K562 (cell line): ENCODE measurements at regions not wholly inside any gene's neighbourhood (a gene's known extent, or its start where the extent isn't known, plus 50 kb on each side); places are given as distances from the start of the nearest gene placed in this dataset.
A peak's percentile ranks its signal among the peaks of the same experiment; 100 is the strongest.

Experiments
- ATAC-seq: fragments of 200-7000 bp; cut with Tn5 transposase; 3 replicates; pipeline ENCODE4 v1.9.1; 2020; ENCODE audit warnings: moderate library complexity
- BruUV-seq: library from RNA; stranded (reverse); fragments of 400-500 nt; replicated peaks from 2 replicates; lab custom pipeline; 2021; lab: Mats Ljungman, UMichigan
- CTCF ChIA-PET: fragments of 300-600 bp; formaldehyde crosslinking; extraction: SDS; loops from one replicate; lab custom pipeline; 2021; ENCODE audit warnings: low intra/inter-chr PET ratio; lab: Yijun Ruan, JAX
- POLR2A ChIA-PET: fragments of 300-600, 350-650 bp; sonication (Branson Sonifier 250); formaldehyde crosslinking; extraction: SDS; loops from one replicate; lab custom pipeline; 2021; ENCODE audit warnings: antibody characterized with exemption, inconsistent platforms; lab: Yijun Ruan, JAX
- DNase-seq, 4 experiments: peaks; one replicate each; pipeline versions ENCODE4 v3.0.0 to v3.0.0-alpha.2; 2011 to 2018; ENCODE audit warnings: low spot score in 3 of 4, mixed read lengths in 3 of 4; ENCODE audit errors: extremely low read depth in 1 of 4
- FAIRE-seq: peaks from 2 replicates; lab custom pipeline; 2011; peaks lifted over from hg19 to GRCh38; lab: Jason Lieb, UNC
- H2AFZ ChIP-seq: 2 replicates; pipeline ENCODE4 v1.6.0; 2011; ENCODE audit warnings: low read depth, low read length, control low read depth, inconsistent platforms
- H3K27ac ChIP-seq: fragments of 200-600 bp; 3 replicates; pipeline ENCODE4 v1.8.0; 2011; ENCODE audit warnings: low read depth, mild to moderate bottlenecking, control low read depth, inconsistent platforms, low read length, moderate library complexity, mixed read lengths; ENCODE audit errors: extremely low read depth
- H3K27me3 ChIP-seq, 2 experiments: fragments of 300-600 bp in 1 of 2; 2 replicates in 1 of 2; 3 replicates in 1 of 2; pipeline versions ENCODE4 v1.6.0 to v1.8.0; 2011; ENCODE audit warnings: inconsistent platforms in 2 of 2, low read length in 2 of 2, mild to moderate bottlenecking in 1 of 2, mixed read lengths in 1 of 2, moderate library complexity in 1 of 2; ENCODE audit not compliant: control insufficient read depth in 2 of 2, insufficient read depth in 2 of 2
- H3K36me3 ChIP-seq: fragments of 300-600 bp; 3 replicates; pipeline ENCODE4 v1.8.0; 2011; ENCODE audit warnings: mild to moderate bottlenecking, low read length, inconsistent platforms; ENCODE audit not compliant: control insufficient read depth, insufficient read depth
- H3K4me1 ChIP-seq, 2 experiments: fragments of 200-600 bp in 1 of 2; replicated peaks in 1 of 2; 2 replicates in 1 of 2; 3 replicates in 1 of 2; pipeline versions ENCODE4 v1.5.1 to v1.8.0; 2011; ENCODE audit warnings: inconsistent platforms in 2 of 2, low read length in 2 of 2, mild to moderate bottlenecking in 1 of 2, mixed read lengths in 1 of 2, moderate library complexity in 1 of 2; ENCODE audit not compliant: control insufficient read depth in 2 of 2, insufficient read depth in 2 of 2
- H3K4me2 ChIP-seq: 2 replicates; pipeline ENCODE4 v1.6.1; 2011; ENCODE audit warnings: low read length, control low read depth, inconsistent platforms, mixed read lengths; ENCODE audit not compliant: insufficient read depth
- H3K4me3 ChIP-seq: fragments of 200-600 bp; sonication (generic), shearing (Covaris generic); 2 replicates; pipeline ENCODE4 v1.5.1; 2016; ENCODE audit warnings: control low read depth, inconsistent platforms
- H3K79me2 ChIP-seq: fragments of 200-600 bp; 3 replicates; pipeline ENCODE4 v1.8.0; 2011; ENCODE audit warnings: low read length, inconsistent platforms; ENCODE audit not compliant: control insufficient read depth, insufficient read depth
- H3K9ac ChIP-seq, 2 experiments: 2 replicates each; pipeline versions ENCODE4 v1.6.0 to v1.6.1; 2011; ENCODE audit warnings: low read depth in 2 of 2, low read length in 2 of 2, control low read depth in 1 of 2, inconsistent platforms in 1 of 2, mild to moderate bottlenecking in 1 of 2, mixed read lengths in 1 of 2; ENCODE audit not compliant: insufficient read depth in 1 of 2
- H3K9me1 ChIP-seq: one replicate; pipeline ENCODE4 v1.6.0; 2011; ENCODE audit warnings: inconsistent platforms, mild to moderate bottlenecking, low read length, moderate library complexity; ENCODE audit not compliant: control insufficient read depth, insufficient read depth
- H3K9me3 ChIP-seq: replicated peaks from 2 replicates; pipeline ENCODE4 v1.5.1; 2011; ENCODE audit warnings: low read depth, low read length, inconsistent platforms; ENCODE audit not compliant: control insufficient read depth, insufficient read depth
- H4K20me1 ChIP-seq: replicated peaks from 2 replicates; pipeline ENCODE4 v1.6.1; 2011; ENCODE audit warnings: low read length, inconsistent platforms, mixed read lengths; ENCODE audit not compliant: control insufficient read depth, insufficient read depth
- ATF6 ChIP-seq: sonication (generic); formaldehyde crosslinking; IDR thresholded peaks from 2 replicates; pipeline ENCODE4 v1.4.0; 2020; ENCODE audit warnings: mild to moderate bottlenecking, missing genetic modification reagents
- CBFA2T3 ChIP-seq: fragments of 450-650 bp; IDR thresholded peaks from 2 replicates; pipeline ENCODE4 v1.6.1; 2017
- CSDE1 ChIP-seq, 2 experiments: fragments of 450-650 bp; IDR thresholded peaks; 2 replicates each; pipeline ENCODE4 v1.6.1; 2016; ENCODE audit warnings: mild to moderate bottlenecking in 1 of 2
- ERF ChIP-seq: fragments of 450-650 bp; formaldehyde crosslinking; IDR thresholded peaks from 2 replicates; pipeline ENCODE4 v1.4.0; 2020; ENCODE audit warnings: mild to moderate bottlenecking, mixed read lengths
- MBD2 ChIP-seq: sonication (generic); IDR thresholded peaks from 2 replicates; pipeline ENCODE4 v1.6.1; 2016; ENCODE audit warnings: low read depth, borderline replicate concordance
- PHF21A ChIP-seq: fragments of 450-650 bp; IDR thresholded peaks from 2 replicates; pipeline ENCODE4 v1.6.1; 2017; ENCODE audit warnings: low read depth, borderline replicate concordance
- RNF219 ChIP-seq: fragments of 250-450 bp; sonication (Bioruptor Pico); IDR thresholded peaks from 2 replicates; pipeline ENCODE4 v1.5.0; 2022; ENCODE audit warnings: mild to moderate bottlenecking
- SIX5 ChIP-seq, 2 experiments: IDR thresholded peaks; 2 replicates each; pipeline ENCODE4 v1.6.1; 2011; ENCODE audit warnings: low read length in 2 of 2, borderline replicate concordance in 1 of 2, low read depth in 1 of 2, mild to moderate bottlenecking in 1 of 2, moderate library complexity in 1 of 2; ENCODE audit not compliant: insufficient read depth in 1 of 2
- SRSF3 ChIP-seq: fragments of 200-400 bp; formaldehyde crosslinking; IDR thresholded peaks from 2 replicates; pipeline ENCODE4 v1.6.1; 2016; ENCODE audit warnings: mild to moderate bottlenecking, low read length, moderate library complexity; ENCODE audit not compliant: insufficient read depth
- ZNF146 ChIP-seq: IDR thresholded peaks from one replicate; pipeline ENCODE4 v1.6.1; 2018; ENCODE audit warnings: missing compliant biosample characterization; ENCODE audit not compliant: unreplicated experiment
- ZNF655 ChIP-seq: fragments of 250-450 bp; sonication (Bioruptor Pico); IDR thresholded peaks from 2 replicates; pipeline ENCODE4 v1.5.0; 2021
- ZSCAN29 ChIP-seq: fragments of 450-650 bp; IDR thresholded peaks from 2 replicates; pipeline ENCODE4 v1.6.1; 2017
- ZSCAN32 ChIP-seq: fragments of 450-650 bp; formaldehyde crosslinking; IDR thresholded peaks from 2 replicates; pipeline ENCODE4 v1.4.0; 2020; ENCODE audit warnings: mild to moderate bottlenecking, moderate library complexity
- WGBS: fragments of 100-300 bp; shearing (Covaris generic); methylation state at CpG from one replicate; pipeline ENCODE4 v1.1.6; 2016; ENCODE audit warnings: low coverage, mixed read lengths; ENCODE audit not compliant: insufficient coverage; ENCODE audit errors: missing lambda C conversion rate; 5-methylcytosine and 5-hydroxymethylcytosine counted together
- in situ Hi-C: fragments of 300-500 bp; cut with MboI; formaldehyde crosslinking; loops from 4 replicates; pipeline ENCODE4 v1.15.0; 2018; ENCODE audit warnings: inconsistent platforms, mixed read lengths
- intact Hi-C: fragments of 100-400 bp; cut with micrococcal nuclease; formaldehyde crosslinking; loops from 2 replicates; pipeline ENCODE4 v1.14.2; 2022

GRCh38 chr17:70296456-70296855, 127.1 kb downstream of the KCNJ2 start:
- Histone ChIP-seq H3K9me1 (no peaks in the 10 kb centered on the region), H3K4me1 (no peaks in the 10 kb centered on the region), H3K9ac (no peak overlapping the region), H2AFZ (no peak overlapping the region), H3K79me2 (no peaks in the 10 kb centered on the region), H4K20me1 (no peaks in the 10 kb centered on the region), H3K9me3 (no peaks in the 10 kb centered on the region; the same call in 1 of the 2 replicates), H3K27ac (no peak overlapping the region), H3K36me3 (no peaks in the 10 kb centered on the region), H3K4me3 (no peak overlapping the region), H3K4me2 (no peak overlapping the region), H3K27me3 (no peaks in the 10 kb centered on the region)
- ChIA-PET POLR2A (no interaction called here), CTCF (no interaction called here)
- no peak for DNase-seq
- BruUV-seq: no TSS peak
- intact Hi-C loops: no loop called here
- TF ChIP-seq PHF21A: no peak
- TF ChIP-seq ZNF146: peak; percentile 49
- FAIRE-seq: no peak
- in situ Hi-C loops: no loop called here
- WGBS: 0% methylated on average over 2 of the region's 2 CpGs
- ATAC-seq: no peak

DNA sequence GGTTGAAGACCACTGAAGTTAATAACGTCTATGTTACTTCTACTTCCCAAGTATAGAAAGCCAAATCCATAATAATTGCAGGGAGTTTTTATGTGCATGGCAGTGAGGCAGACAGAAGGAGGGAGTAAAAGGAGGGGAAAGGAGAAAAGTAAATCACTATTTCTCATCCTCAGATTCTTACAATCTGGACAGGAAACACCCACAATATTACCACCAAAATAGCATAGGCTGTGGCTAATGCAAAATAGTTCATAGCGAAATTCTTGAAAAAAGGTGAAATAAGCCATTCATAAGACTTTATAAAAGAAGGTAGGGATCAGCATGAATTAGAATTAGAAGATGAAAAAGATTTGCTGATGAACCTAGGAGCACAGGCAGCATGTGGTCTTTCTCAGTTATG, 128.1 kb downstream of the KCNJ2 start:
- WGBS: 0% methylated on average over 2 of the region's 2 CpGs
- H3K27me3 ChIP-seq: no peaks in the 10 kb centered on the region
- H3K9me1 ChIP-seq: no peaks in the 10 kb centered on the region
- intact Hi-C loops: no loop called here
- in situ Hi-C loops: no loop called here
- no peak overlapping the region for H2AFZ ChIP-seq
- H3K4me2 ChIP-seq: no peak overlapping the region
- H3K9me3 ChIP-seq: no peaks in the 10 kb centered on the region; the same call in 1 of the 2 replicates
- ChIA-PET CTCF (no interaction called here), POLR2A (no interaction called here)
- no peaks in the 10 kb centered on the region for H3K36me3 ChIP-seq
- FAIRE-seq: no peak
- DNase-seq: no peak
- no peaks in the 10 kb centered on the region for H3K79me2 ChIP-seq
- ATAC-seq: no peak
- no peak overlapping the region for H3K4me3 ChIP-seq
- H4K20me1 ChIP-seq: no peaks in the 10 kb centered on the region
- H3K27ac ChIP-seq: no peak overlapping the region
- BruUV-seq: no TSS peak
- no peaks in the 10 kb centered on the region for H3K4me1 ChIP-seq
- H3K9ac ChIP-seq: no peak overlapping the region
- TF ChIP-seq ATF6 (CRISPR knock-in tag) (no peak), CBFA2T3 (no peak), SRSF3 (no peak), MBD2 (no peak), ZNF655 (CRISPR knock-in tag) (no peak), RNF219 (no peak), ERF (no peak), ZSCAN29 (no peak), ZSCAN32 (CRISPR knock-in tag) (no peak), CSDE1 (IDR thresholded peaks at IDR 0.05) (no peak), SIX5 (IDR thresholded peaks at IDR 0.05; ENCODE audit: borderline replicate concordance in 1 of 2, insufficient read depth in 1 of 2, low read depth in 1 of 2, low read length in 2 of 2) (no peak)
